Neural cell (in vitro differentiated cells): ENCODE measurements at regions not wholly inside any gene's neighbourhood (a gene's known extent, or its start where the extent isn't known, plus 50 kb on each side); places are given as distances from the start of the nearest gene placed in this dataset.

Experiments used
- CTCF ChIP-seq: fragments of 450-650 bp; IDR thresholded peaks from 2 replicates; pipeline ENCODE4 v1.5.1; 2014; ENCODE audit warnings: antibody characterized with exemption, mild to moderate bottlenecking, moderate library complexity; ENCODE audit not compliant: poor library complexity, severe bottlenecking
- POLR2AphosphoS5 ChIP-seq: IDR thresholded peaks from 2 replicates; pipeline ENCODE4 v1.6.1; 2012
- TAF1 ChIP-seq: IDR thresholded peaks from 2 replicates; pipeline ENCODE4 v1.6.1; 2012; ENCODE audit warnings: low read depth

- TF ChIP-seq POLR2AphosphoS5 (no peak), CTCF (no peak), TAF1 (no peak)
These were observed 1010.3 kb downstream of the NAALADL2 start for GRCh38 chr3:175869404-175869803.
